ENCODE measurements at regions not wholly inside any gene's neighbourhood (a gene's known extent, or its start where the extent isn't known, plus 50 kb on each side); places are given as distances from the start of the nearest gene placed in this dataset.

DNA sequence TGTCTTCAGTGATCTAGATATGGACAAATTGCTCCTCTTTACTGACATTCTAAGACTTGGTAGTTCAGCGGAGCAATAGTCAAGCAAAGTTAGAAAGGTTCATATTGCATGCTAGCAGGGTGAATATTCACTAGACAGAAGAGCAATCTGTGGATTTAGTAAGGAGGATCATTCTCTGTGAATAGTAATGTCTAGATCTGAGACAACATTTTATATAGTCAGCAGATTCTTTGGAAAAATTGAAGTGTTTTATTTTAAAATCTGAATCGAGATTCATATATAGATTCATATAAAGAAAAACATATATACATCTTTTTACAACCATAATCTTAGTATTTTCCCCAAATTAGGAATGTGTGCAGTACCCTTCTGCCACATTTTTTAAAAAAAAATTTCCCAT, 274.5 kb upstream of the BRINP3 start (continued):
- TF ChIP-seq, protein P1, sequence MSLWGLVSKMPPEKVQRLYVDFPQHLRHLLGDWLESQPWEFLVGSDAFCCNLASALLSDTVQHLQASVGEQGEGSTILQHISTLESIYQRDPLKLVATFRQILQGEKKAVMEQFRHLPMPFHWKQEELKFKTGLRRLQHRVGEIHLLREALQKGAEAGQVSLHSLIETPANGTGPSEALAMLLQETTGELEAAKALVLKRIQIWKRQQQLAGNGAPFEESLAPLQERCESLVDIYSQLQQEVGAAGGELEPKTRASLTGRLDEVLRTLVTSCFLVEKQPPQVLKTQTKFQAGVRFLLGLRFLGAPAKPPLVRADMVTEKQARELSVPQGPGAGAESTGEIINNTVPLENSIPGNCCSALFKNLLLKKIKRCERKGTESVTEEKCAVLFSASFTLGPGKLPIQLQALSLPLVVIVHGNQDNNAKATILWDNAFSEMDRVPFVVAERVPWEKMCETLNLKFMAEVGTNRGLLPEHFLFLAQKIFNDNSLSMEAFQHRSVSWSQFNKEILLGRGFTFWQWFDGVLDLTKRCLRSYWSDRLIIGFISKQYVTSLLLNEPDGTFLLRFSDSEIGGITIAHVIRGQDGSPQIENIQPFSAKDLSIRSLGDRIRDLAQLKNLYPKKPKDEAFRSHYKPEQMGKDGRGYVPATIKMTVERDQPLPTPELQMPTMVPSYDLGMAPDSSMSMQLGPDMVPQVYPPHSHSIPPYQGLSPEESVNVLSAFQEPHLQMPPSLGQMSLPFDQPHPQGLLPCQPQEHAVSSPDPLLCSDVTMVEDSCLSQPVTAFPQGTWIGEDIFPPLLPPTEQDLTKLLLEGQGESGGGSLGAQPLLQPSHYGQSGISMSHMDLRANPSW (CRISPR knock-in tag; conservative IDR thresholded peaks at IDR 0.05; ENCODE audit: low read depth) = no peak

DNA sequence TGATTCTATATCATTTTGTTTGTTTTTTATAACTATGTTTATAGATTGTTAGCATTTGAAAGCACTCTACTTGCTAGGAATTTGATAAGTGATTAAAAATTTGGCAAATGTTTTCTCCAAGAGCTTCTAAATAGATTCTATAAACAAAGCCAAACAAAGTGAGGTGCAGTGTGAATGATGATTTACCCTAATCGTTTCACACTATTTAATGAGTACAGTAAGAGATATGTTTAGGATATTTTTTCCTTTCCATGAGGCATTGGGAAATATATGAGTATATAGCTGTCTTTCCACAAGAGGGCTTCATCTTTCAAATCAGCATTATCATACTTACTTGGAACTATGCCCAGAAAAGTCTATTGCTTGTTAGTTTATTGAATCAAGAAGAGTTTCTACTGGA, 277.0 kb upstream of the BRINP3 start:
- CTCF ChIA-PET = no interaction called here
- POLR2A ChIA-PET = no interaction called here
- Mint-ChIP-seq H3K4me1 (no peaks in the 10 kb centered on the region), H3K27ac (no peak overlapping the region), H3K4me3 (no peak overlapping the region), H3K36me3 (no peaks in the 10 kb centered on the region), H3K9me3 (no peaks in the 10 kb centered on the region), H3K27me3 (ENCODE audit: low read depth) (no peaks in the 10 kb centered on the region)
- no peak for DNase-seq (ENCODE audit: low spot score)
- no peak for ATAC-seq
- TF ChIP-seq CREB1 (CRISPR knock-in tag; IDR thresholded peaks at IDR 0.05) (no peak), ZNF232 (CRISPR knock-in tag; IDR thresholded peaks at IDR 0.05) (no peak), ETV6 (CRISPR knock-in tag; IDR thresholded peaks at IDR 0.05) (no peak), KAT7 (CRISPR knock-in tag; IDR thresholded peaks at IDR 0.05; ENCODE audit: borderline replicate concordance) (no peak), FOXK1 (CRISPR knock-in tag; IDR thresholded peaks at IDR 0.05) (no peak), GRHL2 (CRISPR knock-in tag; IDR thresholded peaks at IDR 0.05; ENCODE audit: insufficient replicate concordance, severe bottlenecking) (no peak), OVOL2 (CRISPR knock-in tag; IDR thresholded peaks at IDR 0.05; ENCODE audit: borderline replicate concordance) (no peak), CREM (CRISPR knock-in tag; IDR thresholded peaks at IDR 0.05) (no peak)
- TF ChIP-seq, protein P2, sequence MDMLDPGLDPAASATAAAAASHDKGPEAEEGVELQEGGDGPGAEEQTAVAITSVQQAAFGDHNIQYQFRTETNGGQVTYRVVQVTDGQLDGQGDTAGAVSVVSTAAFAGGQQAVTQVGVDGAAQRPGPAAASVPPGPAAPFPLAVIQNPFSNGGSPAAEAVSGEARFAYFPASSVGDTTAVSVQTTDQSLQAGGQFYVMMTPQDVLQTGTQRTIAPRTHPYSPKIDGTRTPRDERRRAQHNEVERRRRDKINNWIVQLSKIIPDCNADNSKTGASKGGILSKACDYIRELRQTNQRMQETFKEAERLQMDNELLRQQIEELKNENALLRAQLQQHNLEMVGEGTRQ (CRISPR knock-in tag; IDR thresholded peaks at IDR 0.05) = no peak
- TF ChIP-seq, protein P3, sequence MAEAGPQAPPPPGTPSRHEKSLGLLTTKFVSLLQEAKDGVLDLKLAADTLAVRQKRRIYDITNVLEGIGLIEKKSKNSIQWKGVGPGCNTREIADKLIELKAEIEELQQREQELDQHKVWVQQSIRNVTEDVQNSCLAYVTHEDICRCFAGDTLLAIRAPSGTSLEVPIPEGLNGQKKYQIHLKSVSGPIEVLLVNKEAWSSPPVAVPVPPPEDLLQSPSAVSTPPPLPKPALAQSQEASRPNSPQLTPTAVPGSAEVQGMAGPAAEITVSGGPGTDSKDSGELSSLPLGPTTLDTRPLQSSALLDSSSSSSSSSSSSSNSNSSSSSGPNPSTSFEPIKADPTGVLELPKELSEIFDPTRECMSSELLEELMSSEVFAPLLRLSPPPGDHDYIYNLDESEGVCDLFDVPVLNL (CRISPR knock-in tag; IDR thresholded peaks at IDR 0.05; ENCODE audit: borderline replicate concordance, low read depth) = no peak
- TF ChIP-seq, protein P4, sequence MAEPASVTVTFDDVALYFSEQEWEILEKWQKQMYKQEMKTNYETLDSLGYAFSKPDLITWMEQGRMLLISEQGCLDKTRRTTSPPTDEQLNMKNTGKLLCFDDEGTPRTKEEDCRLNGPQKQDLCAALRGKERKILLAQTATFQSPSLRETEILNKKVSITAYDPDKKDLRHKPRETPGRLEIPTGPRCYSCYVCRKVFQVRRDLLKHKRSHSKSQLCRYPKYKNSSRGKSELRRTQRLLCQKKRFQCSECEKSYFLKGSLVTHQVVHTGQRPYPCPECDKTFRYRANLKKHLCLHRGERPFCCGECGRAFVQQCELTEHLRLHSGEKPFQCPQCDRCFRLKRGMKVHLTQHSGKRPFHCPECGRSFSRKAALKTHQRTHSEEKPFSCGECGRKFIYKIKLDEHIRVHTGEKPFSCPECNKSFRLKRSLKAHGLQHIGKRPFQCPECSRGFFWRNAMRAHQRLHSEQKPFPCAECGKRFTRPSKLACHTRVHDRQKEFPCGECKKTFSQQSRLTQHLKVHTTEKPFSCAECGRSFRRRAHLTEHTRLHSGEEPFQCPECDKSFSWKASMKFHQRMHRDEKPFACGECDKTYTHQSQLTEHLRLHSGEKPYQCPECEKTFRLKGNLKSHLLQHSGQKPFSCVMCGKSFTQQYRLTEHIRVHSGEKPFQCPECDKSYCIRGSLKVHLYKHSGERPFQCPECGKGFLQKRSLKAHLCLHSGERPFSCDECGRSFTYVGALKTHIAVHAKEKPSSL (CRISPR knock-in tag; conservative IDR thresholded peaks at IDR 0.05) = no peak
- TF ChIP-seq, protein P5, sequence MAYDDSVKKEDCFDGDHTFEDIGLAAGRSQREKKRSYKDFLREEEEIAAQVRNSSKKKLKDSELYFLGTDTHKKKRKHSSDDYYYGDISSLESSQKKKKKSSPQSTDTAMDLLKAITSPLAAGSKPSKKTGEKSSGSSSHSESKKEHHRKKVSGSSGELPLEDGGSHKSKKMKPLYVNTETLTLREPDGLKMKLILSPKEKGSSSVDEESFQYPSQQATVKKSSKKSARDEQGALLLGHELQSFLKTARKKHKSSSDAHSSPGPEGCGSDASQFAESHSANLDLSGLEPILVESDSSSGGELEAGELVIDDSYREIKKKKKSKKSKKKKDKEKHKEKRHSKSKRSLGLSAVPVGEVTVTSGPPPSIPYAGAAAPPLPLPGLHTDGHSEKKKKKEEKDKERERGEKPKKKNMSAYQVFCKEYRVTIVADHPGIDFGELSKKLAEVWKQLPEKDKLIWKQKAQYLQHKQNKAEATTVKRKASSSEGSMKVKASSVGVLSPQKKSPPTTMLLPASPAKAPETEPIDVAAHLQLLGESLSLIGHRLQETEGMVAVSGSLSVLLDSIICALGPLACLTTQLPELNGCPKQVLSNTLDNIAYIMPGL (CRISPR knock-in tag; IDR thresholded peaks at IDR 0.05) = no peak
- TF ChIP-seq, protein P6, sequence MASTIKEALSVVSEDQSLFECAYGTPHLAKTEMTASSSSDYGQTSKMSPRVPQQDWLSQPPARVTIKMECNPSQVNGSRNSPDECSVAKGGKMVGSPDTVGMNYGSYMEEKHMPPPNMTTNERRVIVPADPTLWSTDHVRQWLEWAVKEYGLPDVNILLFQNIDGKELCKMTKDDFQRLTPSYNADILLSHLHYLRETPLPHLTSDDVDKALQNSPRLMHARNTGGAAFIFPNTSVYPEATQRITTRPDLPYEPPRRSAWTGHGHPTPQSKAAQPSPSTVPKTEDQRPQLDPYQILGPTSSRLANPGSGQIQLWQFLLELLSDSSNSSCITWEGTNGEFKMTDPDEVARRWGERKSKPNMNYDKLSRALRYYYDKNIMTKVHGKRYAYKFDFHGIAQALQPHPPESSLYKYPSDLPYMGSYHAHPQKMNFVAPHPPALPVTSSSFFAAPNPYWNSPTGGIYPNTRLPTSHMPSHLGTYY (CRISPR knock-in tag; IDR thresholded peaks at IDR 0.05) = no peak
- TF ChIP-seq, protein P7, sequence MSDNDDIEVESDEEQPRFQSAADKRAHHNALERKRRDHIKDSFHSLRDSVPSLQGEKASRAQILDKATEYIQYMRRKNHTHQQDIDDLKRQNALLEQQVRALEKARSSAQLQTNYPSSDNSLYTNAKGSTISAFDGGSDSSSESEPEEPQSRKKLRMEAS (CRISPR knock-in tag; IDR thresholded peaks at IDR 0.05) = no peak
- TF ChIP-seq, protein P8, sequence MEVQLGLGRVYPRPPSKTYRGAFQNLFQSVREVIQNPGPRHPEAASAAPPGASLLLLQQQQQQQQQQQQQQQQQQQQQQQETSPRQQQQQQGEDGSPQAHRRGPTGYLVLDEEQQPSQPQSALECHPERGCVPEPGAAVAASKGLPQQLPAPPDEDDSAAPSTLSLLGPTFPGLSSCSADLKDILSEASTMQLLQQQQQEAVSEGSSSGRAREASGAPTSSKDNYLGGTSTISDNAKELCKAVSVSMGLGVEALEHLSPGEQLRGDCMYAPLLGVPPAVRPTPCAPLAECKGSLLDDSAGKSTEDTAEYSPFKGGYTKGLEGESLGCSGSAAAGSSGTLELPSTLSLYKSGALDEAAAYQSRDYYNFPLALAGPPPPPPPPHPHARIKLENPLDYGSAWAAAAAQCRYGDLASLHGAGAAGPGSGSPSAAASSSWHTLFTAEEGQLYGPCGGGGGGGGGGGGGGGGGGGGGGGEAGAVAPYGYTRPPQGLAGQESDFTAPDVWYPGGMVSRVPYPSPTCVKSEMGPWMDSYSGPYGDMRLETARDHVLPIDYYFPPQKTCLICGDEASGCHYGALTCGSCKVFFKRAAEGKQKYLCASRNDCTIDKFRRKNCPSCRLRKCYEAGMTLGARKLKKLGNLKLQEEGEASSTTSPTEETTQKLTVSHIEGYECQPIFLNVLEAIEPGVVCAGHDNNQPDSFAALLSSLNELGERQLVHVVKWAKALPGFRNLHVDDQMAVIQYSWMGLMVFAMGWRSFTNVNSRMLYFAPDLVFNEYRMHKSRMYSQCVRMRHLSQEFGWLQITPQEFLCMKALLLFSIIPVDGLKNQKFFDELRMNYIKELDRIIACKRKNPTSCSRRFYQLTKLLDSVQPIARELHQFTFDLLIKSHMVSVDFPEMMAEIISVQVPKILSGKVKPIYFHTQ (CRISPR knock-in tag; IDR thresholded peaks at IDR 0.05) = no peak
- TF ChIP-seq, protein P9, sequence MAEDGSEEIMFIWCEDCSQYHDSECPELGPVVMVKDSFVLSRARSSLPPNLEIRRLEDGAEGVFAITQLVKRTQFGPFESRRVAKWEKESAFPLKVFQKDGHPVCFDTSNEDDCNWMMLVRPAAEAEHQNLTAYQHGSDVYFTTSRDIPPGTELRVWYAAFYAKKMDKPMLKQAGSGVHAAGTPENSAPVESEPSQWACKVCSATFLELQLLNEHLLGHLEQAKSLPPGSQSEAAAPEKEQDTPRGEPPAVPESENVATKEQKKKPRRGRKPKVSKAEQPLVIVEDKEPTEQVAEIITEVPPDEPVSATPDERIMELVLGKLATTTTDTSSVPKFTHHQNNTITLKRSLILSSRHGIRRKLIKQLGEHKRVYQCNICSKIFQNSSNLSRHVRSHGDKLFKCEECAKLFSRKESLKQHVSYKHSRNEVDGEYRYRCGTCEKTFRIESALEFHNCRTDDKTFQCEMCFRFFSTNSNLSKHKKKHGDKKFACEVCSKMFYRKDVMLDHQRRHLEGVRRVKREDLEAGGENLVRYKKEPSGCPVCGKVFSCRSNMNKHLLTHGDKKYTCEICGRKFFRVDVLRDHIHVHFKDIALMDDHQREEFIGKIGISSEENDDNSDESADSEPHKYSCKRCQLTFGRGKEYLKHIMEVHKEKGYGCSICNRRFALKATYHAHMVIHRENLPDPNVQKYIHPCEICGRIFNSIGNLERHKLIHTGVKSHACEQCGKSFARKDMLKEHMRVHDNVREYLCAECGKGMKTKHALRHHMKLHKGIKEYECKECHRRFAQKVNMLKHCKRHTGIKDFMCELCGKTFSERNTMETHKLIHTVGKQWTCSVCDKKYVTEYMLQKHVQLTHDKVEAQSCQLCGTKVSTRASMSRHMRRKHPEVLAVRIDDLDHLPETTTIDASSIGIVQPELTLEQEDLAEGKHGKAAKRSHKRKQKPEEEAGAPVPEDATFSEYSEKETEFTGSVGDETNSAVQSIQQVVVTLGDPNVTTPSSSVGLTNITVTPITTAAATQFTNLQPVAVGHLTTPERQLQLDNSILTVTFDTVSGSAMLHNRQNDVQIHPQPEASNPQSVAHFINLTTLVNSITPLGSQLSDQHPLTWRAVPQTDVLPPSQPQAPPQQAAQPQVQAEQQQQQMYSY (CRISPR knock-in tag; IDR thresholded peaks at IDR 0.05) = no peak
- TF ChIP-seq, protein P10, sequence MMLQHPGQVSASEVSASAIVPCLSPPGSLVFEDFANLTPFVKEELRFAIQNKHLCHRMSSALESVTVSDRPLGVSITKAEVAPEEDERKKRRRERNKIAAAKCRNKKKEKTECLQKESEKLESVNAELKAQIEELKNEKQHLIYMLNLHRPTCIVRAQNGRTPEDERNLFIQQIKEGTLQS (CRISPR knock-in tag; conservative IDR thresholded peaks at IDR 0.05) = no peak
